HepG2 (cell line): ENCODE measurements at regions not wholly inside any gene's neighbourhood (a gene's known extent, or its start where the extent isn't known, plus 50 kb on each side); places are given as distances from the start of the nearest gene placed in this dataset.

Experiments
- ATAC-seq: fragments of 200-7000 bp; cut with Tn5 transposase; 3 replicates; pipeline ENCODE4 v1.9.1; 2020; ENCODE audit warnings: mild to moderate bottlenecking, moderate library complexity
- BruUV-seq: library from RNA; stranded (reverse); fragments of 400-500 nt; replicated peaks from 2 replicates; lab custom pipeline; 2021; lab: Mats Ljungman, UMichigan
- CTCF ChIA-PET: fragments of 300-600 bp; formaldehyde crosslinking; extraction: SDS; loops from one replicate; lab custom pipeline; 2021; ENCODE audit warnings: low total read pairs, inconsistent platforms, low intra/inter-chr PET ratio; lab: Yijun Ruan, JAX
- POLR2A ChIA-PET: fragments of 350-600 bp; sonication (Branson Sonifier 250); formaldehyde crosslinking; loops from one replicate; lab custom pipeline; 2020; ENCODE audit warnings: antibody characterized with exemption, inconsistent platforms; lab: Yijun Ruan, JAX
- DNase-seq: peaks from one replicate; pipeline ENCODE4 v3.0.0-alpha.2; 2015; ENCODE audit warnings: low spot score
- FAIRE-seq: peaks from 3 replicates; lab custom pipeline; 2011; peaks lifted over from hg19 to GRCh38; lab: Jason Lieb, UNC
- H2AFZ ChIP-seq: one replicate; pipeline ENCODE4 v1.6.1; 2011; ENCODE audit warnings: low read length, inconsistent platforms
- H3K27ac ChIP-seq: fragments of 300-600 bp; 3 replicates; pipeline ENCODE4 v1.8.0; 2011; ENCODE audit warnings: mixed run types, mild to moderate bottlenecking, mixed read lengths, low read length, inconsistent platforms; ENCODE audit not compliant: insufficient read depth; ENCODE audit errors: extremely low read length
- H3K27me3 ChIP-seq, 2 experiments: fragments of 200-600 bp in 1 of 2; 2 replicates in 1 of 2; 3 replicates in 1 of 2; pipeline versions ENCODE4 v1.6.0 to v1.8.0; 2011; ENCODE audit warnings: low read length in 2 of 2, mild to moderate bottlenecking in 2 of 2, moderate library complexity in 2 of 2, inconsistent platforms in 1 of 2; ENCODE audit not compliant: insufficient read depth in 2 of 2, control insufficient read depth in 1 of 2
- H3K36me3 ChIP-seq, 2 experiments: fragments of 200-600 bp in 1 of 2; replicated peaks in 1 of 2; 2 replicates in 1 of 2; 3 replicates in 1 of 2; pipeline versions ENCODE4 v1.5.1 to v1.8.0; 2011; ENCODE audit warnings: low read length in 2 of 2, inconsistent platforms in 1 of 2; ENCODE audit not compliant: insufficient read depth in 2 of 2, control insufficient read depth in 1 of 2
- H3K4me1 ChIP-seq: 2 replicates; pipeline ENCODE4 v1.5.1; 2012; ENCODE audit warnings: low read length, inconsistent platforms; ENCODE audit not compliant: insufficient read depth
- H3K4me2 ChIP-seq: 2 replicates; pipeline ENCODE4 v1.6.0; 2011; ENCODE audit warnings: low read depth, low read length, inconsistent platforms
- H3K4me3 ChIP-seq, 3 experiments: fragments of 200-600 bp in 1 of 3; sonication (generic), shearing (Covaris generic) in 1 of 3; replicated peaks in 1 of 3; 2 replicates each; pipeline ENCODE4 v1.5.1; 2011 to 2016; ENCODE audit warnings: low read length in 3 of 3, inconsistent platforms in 2 of 3, low read depth in 2 of 3, mild to moderate bottlenecking in 2 of 3, control low read depth in 1 of 3, mixed read lengths in 1 of 3; ENCODE audit not compliant: insufficient read depth in 1 of 3
- H3K79me2 ChIP-seq: one replicate; pipeline ENCODE4 v1.6.1; 2011; ENCODE audit warnings: low read length, inconsistent platforms; ENCODE audit not compliant: insufficient read depth
- H3K9ac ChIP-seq: 2 replicates; pipeline ENCODE4 v1.6.0; 2011; ENCODE audit warnings: mild to moderate bottlenecking, low read depth, low read length, inconsistent platforms; ENCODE audit not compliant: insufficient read depth
- H3K9me3 ChIP-seq: 2 replicates; pipeline ENCODE4 v1.5.1; 2012; ENCODE audit warnings: mild to moderate bottlenecking, low read length
- H4K20me1 ChIP-seq: 2 replicates; pipeline ENCODE4 v1.6.0; 2011; ENCODE audit warnings: inconsistent platforms, mild to moderate bottlenecking, low read length, moderate library complexity; ENCODE audit not compliant: insufficient read depth
- RXRA ChIP-seq: sonication (generic); formaldehyde crosslinking; IDR thresholded peaks from 2 replicates; pipeline ENCODE4 v1.5.1; 2020; ENCODE audit warnings: missing genetic modification reagents
- ZBTB10 ChIP-seq: sonication (generic); formaldehyde crosslinking; IDR thresholded peaks from 2 replicates; pipeline ENCODE4 v1.4.0; 2020; ENCODE audit warnings: missing genetic modification reagents, borderline replicate concordance
- ZBTB14 ChIP-seq: sonication (generic); formaldehyde crosslinking; IDR thresholded peaks from 2 replicates; pipeline ENCODE4 v1.4.0; 2020; ENCODE audit warnings: missing genetic modification reagents
- ZNF10 ChIP-seq: sonication (generic); formaldehyde crosslinking; IDR thresholded peaks from 2 replicates; pipeline ENCODE4 v1.4.0; 2020; ENCODE audit warnings: mild to moderate bottlenecking, low read depth, missing genetic modification reagents, borderline replicate concordance
- ZNF260 ChIP-seq: sonication (generic); formaldehyde crosslinking; IDR thresholded peaks from 2 replicates; pipeline ENCODE4 v1.4.0; 2020; ENCODE audit warnings: missing genetic modification reagents, low read depth, mild to moderate bottlenecking, borderline replicate concordance
- ZNF720 ChIP-seq: sonication (generic); formaldehyde crosslinking; IDR thresholded peaks from 2 replicates; pipeline ENCODE4 v1.4.0; 2020; ENCODE audit warnings: missing genetic modification reagents
- WGBS: methylation state at CpG from one replicate; pipeline ENCODE4 v1.1.6; 2017; ENCODE audit warnings: low lambda C conversion rate; 5-methylcytosine and 5-hydroxymethylcytosine counted together
- in situ Hi-C: cut with HindIII; loops from 2 replicates; pipeline ENCODE4 v1.10.0; 2017; ENCODE audit warnings: low pct_unique_long_range_greater_than_20kb; ENCODE audit not compliant: extremely low pct_ligation_motif_present
- intact Hi-C: fragments of 100-400 bp; cut with micrococcal nuclease; formaldehyde crosslinking; loops from one replicate; pipeline ENCODE4 v1.10.0; 2022; ENCODE audit not compliant: unreplicated experiment

DNA sequence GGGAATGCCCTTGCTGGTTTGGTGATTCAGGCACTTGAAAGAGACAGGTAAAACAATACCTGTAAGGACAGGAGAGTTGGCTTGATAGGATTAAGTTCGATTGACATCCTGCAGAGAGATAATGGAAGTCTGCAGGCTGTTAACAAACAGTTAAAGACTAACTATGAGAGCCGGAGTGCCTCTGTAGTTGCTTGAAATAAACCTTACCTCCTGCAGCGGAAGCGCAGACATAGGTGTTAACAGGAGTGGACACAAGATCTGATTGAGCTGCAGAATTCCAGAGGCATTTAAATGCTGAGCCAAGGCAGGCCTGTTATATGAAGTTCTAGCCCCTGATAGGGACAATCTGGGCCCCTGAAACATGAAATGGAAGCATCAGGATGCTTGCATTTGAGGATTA, 416.7 kb upstream of the MAOA start:
- ChIA-PET POLR2A (no interaction called here), CTCF (no interaction called here)
- no TSS peak for BruUV-seq
- 60% methylated on average over 4 of the region's 4 CpGs for WGBS
- Histone ChIP-seq H2AFZ (no peak overlapping the region), H3K79me2 (no peaks in the 10 kb centered on the region), H3K27ac (no peak overlapping the region), H3K4me3 (no peak overlapping the region), H3K9me3 (no peaks in the 10 kb centered on the region), H3K27me3 (no peaks in the 10 kb centered on the region), H4K20me1 (no peaks in the 10 kb centered on the region), H3K4me1 (no peaks in the 10 kb centered on the region), H3K4me2 (no peak overlapping the region), H3K9ac (no peak overlapping the region), H3K36me3 (no peaks in the 10 kb centered on the region)
- DNase-seq (no peak), FAIRE-seq (no peak), ATAC-seq (no peak)
- TF ChIP-seq ZNF260 (no peak), ZBTB14 (CRISPR knock-in tag) (no peak), ZNF720 (CRISPR knock-in tag) (no peak), ZBTB10 (CRISPR knock-in tag) (no peak), RXRA (no peak), ZNF10 (CRISPR knock-in tag) (no peak)
- intact Hi-C loops (no loop called here), in situ Hi-C loops (no loop called here)
